ENCODE measurements at regions not wholly inside any gene's neighbourhood (a gene's known extent, or its start where the extent isn't known, plus 50 kb on each side); places are given as distances from the start of the nearest gene placed in this dataset.
"Not testable (repeated sequence)": the region's sequence is repeated elsewhere in the genome, so short reads cannot be mapped to it uniquely, and the experiment has no call there.

- no peak overlapping the region for H3K4me3 ChIP-seq (ENCODE audit: low read depth in 1 of 2, low read length in 2 of 2)
- H3K27me3 ChIP-seq (ENCODE audit: control insufficient read depth in 1 of 2, insufficient read depth in 2 of 2, low read length in 2 of 2), result peaks cover 6 to 12% of the 10 kb centered on the region in 2 donors
- H3K36me3 ChIP-seq (ENCODE audit: control insufficient read depth in 1 of 2, insufficient read depth in 2 of 2, low read length in 2 of 2), result no peaks in the 10 kb centered on the region
- no peak overlapping the region for H3K9ac ChIP-seq (ENCODE audit: low read depth in 1 of 2, low read length in 2 of 2)
- H3K27ac ChIP-seq (ENCODE audit: low read depth, low read length), result no peak overlapping the region
- H3K4me1 ChIP-seq (ENCODE audit: control insufficient read depth in 1 of 2, insufficient read depth in 2 of 2, low read length in 2 of 2), result no peaks in the 10 kb centered on the region
- no peaks in the 10 kb centered on the region for H3K9me3 ChIP-seq (ENCODE audit: control insufficient read depth in 1 of 2, low read length in 2 of 2)
Observed at GRCh38 chr17:79560527-79560926, 50.3 kb downstream of the RBFOX3 start.

GRCh38 chr17:79559111-79559887, 51.6 kb downstream of the RBFOX3 start:
- Histone ChIP-seq H3K36me3 (ENCODE audit: control insufficient read depth in 1 of 2, insufficient read depth in 2 of 2, low read length in 2 of 2) (no peaks in the 10 kb centered on the region), H3K27me3 (ENCODE audit: control insufficient read depth in 1 of 2, insufficient read depth in 2 of 2, low read length in 2 of 2) (peaks cover 6 to 12% of the 10 kb centered on the region in 2 donors), H3K27ac (ENCODE audit: low read depth, low read length) (no peak overlapping the region), H3K9me3 (ENCODE audit: control insufficient read depth in 1 of 2, low read length in 2 of 2) (no peaks in the 10 kb centered on the region), H3K4me1 (ENCODE audit: control insufficient read depth in 1 of 2, insufficient read depth in 2 of 2, low read length in 2 of 2) (no peaks in the 10 kb centered on the region), H3K9ac (ENCODE audit: low read depth in 1 of 2, low read length in 2 of 2) (no peak overlapping the region), H3K4me3 (ENCODE audit: low read depth in 1 of 2, low read length in 2 of 2) (no peak overlapping the region)

GRCh38 chr17:79558091-79558900, 52.6 kb downstream of the RBFOX3 start:
- H3K9me3 ChIP-seq (ENCODE audit: control insufficient read depth in 1 of 2, low read length in 2 of 2), result no peaks in the 10 kb centered on the region
- peaks cover 3 to 12% of the 10 kb centered on the region in 2 donors for H3K27me3 ChIP-seq (ENCODE audit: control insufficient read depth in 1 of 2, insufficient read depth in 2 of 2, low read length in 2 of 2)
- H3K4me3 ChIP-seq (ENCODE audit: low read depth in 1 of 2, low read length in 2 of 2), result no peak overlapping the region
- H3K9ac ChIP-seq (ENCODE audit: low read depth in 1 of 2, low read length in 2 of 2), result no peak overlapping the region
- no peaks in the 10 kb centered on the region for H3K36me3 ChIP-seq (ENCODE audit: control insufficient read depth in 1 of 2, insufficient read depth in 2 of 2, low read length in 2 of 2)
- H3K27ac ChIP-seq (ENCODE audit: low read depth, low read length), result no peak overlapping the region
- H3K4me1 ChIP-seq (ENCODE audit: control insufficient read depth in 1 of 2, insufficient read depth in 2 of 2, low read length in 2 of 2), result no peaks in the 10 kb centered on the region

- Histone ChIP-seq H3K9ac (ENCODE audit: low read depth in 1 of 2, low read length in 2 of 2) (no peak overlapping the region), H3K27me3 (ENCODE audit: control insufficient read depth in 1 of 2, insufficient read depth in 2 of 2, low read length in 2 of 2) (peaks cover 0 to 12% of the 10 kb centered on the region in 2 donors), H3K4me3 (ENCODE audit: low read depth in 1 of 2, low read length in 2 of 2) (no peak overlapping the region), H3K27ac (ENCODE audit: low read depth, low read length) (no peak overlapping the region), H3K36me3 (ENCODE audit: control insufficient read depth in 1 of 2, insufficient read depth in 2 of 2, low read length in 2 of 2) (no peaks in the 10 kb centered on the region), H3K4me1 (ENCODE audit: control insufficient read depth in 1 of 2, insufficient read depth in 2 of 2, low read length in 2 of 2) (no peaks in the 10 kb centered on the region), H3K9me3 (ENCODE audit: control insufficient read depth in 1 of 2, low read length in 2 of 2) (no peaks in the 10 kb centered on the region)
Observed at GRCh38 chr17:79557276-79558090, 53.4 kb downstream of the RBFOX3 start.

GRCh38 chr17:79556271-79556670, 54.6 kb downstream of the RBFOX3 start:
- Histone ChIP-seq H3K36me3 (ENCODE audit: control insufficient read depth in 1 of 2, insufficient read depth in 2 of 2, low read length in 2 of 2) (no peaks in the 10 kb centered on the region), H3K27ac (ENCODE audit: low read depth, low read length) (no peak overlapping the region), H3K27me3 (ENCODE audit: control insufficient read depth in 1 of 2, insufficient read depth in 2 of 2, low read length in 2 of 2) (peaks cover 0 to 12% of the 10 kb centered on the region in 2 donors), H3K4me1 (ENCODE audit: control insufficient read depth in 1 of 2, insufficient read depth in 2 of 2, low read length in 2 of 2) (no peaks in the 10 kb centered on the region), H3K4me3 (ENCODE audit: low read depth in 1 of 2, low read length in 2 of 2) (no peak overlapping the region), H3K9ac (ENCODE audit: low read depth in 1 of 2, low read length in 2 of 2) (no peak overlapping the region), H3K9me3 (ENCODE audit: control insufficient read depth in 1 of 2, low read length in 2 of 2) (no peaks in the 10 kb centered on the region)

- Histone ChIP-seq H3K9ac (ENCODE audit: low read depth in 1 of 2, low read length in 2 of 2) (no peak overlapping the region), H3K4me1 (ENCODE audit: control insufficient read depth in 1 of 2, insufficient read depth in 2 of 2, low read length in 2 of 2) (no peaks in the 10 kb centered on the region), H3K27ac (ENCODE audit: low read depth, low read length) (no peak overlapping the region), H3K4me3 (ENCODE audit: low read depth in 1 of 2, low read length in 2 of 2) (no peak overlapping the region), H3K9me3 (ENCODE audit: control insufficient read depth in 1 of 2, low read length in 2 of 2) (no peaks in the 10 kb centered on the region), H3K36me3 (ENCODE audit: control insufficient read depth in 1 of 2, insufficient read depth in 2 of 2, low read length in 2 of 2) (no peaks in the 10 kb centered on the region), H3K27me3 (ENCODE audit: control insufficient read depth in 1 of 2, insufficient read depth in 2 of 2, low read length in 2 of 2) (peaks cover 0 to 12% of the 10 kb centered on the region in 2 donors)
Observed at GRCh38 chr17:79555543-79555942, 55.3 kb downstream of the RBFOX3 start.

GRCh38 chr17:79554346-79554745, 56.5 kb downstream of the RBFOX3 start:
- peaks cover 0 to 12% of the 10 kb centered on the region in 2 donors for H3K27me3 ChIP-seq (ENCODE audit: control insufficient read depth in 1 of 2, insufficient read depth in 2 of 2, low read length in 2 of 2)
- not testable (repeated sequence) for H3K9ac ChIP-seq (ENCODE audit: low read depth in 1 of 2, low read length in 2 of 2); H3K9me3 ChIP-seq (ENCODE audit: control insufficient read depth in 1 of 2, low read length in 2 of 2); H3K4me3 ChIP-seq (ENCODE audit: low read depth in 1 of 2, low read length in 2 of 2); H3K4me1 ChIP-seq (ENCODE audit: control insufficient read depth in 1 of 2, insufficient read depth in 2 of 2, low read length in 2 of 2); H3K27ac ChIP-seq (ENCODE audit: low read depth, low read length); H3K36me3 ChIP-seq (ENCODE audit: control insufficient read depth in 1 of 2, insufficient read depth in 2 of 2, low read length in 2 of 2)

- H3K9ac ChIP-seq (ENCODE audit: low read depth in 1 of 2, low read length in 2 of 2), result no peak overlapping the region
- no peak overlapping the region for H3K27ac ChIP-seq (ENCODE audit: low read depth, low read length)
- no peaks in the 10 kb centered on the region for H3K9me3 ChIP-seq (ENCODE audit: control insufficient read depth in 1 of 2, low read length in 2 of 2)
- H3K36me3 ChIP-seq (ENCODE audit: control insufficient read depth in 1 of 2, insufficient read depth in 2 of 2, low read length in 2 of 2), result no peaks in the 10 kb centered on the region
- peaks cover 0 to 4% of the 10 kb centered on the region in 2 donors for H3K27me3 ChIP-seq (ENCODE audit: control insufficient read depth in 1 of 2, insufficient read depth in 2 of 2, low read length in 2 of 2)
- no peak overlapping the region for H3K4me3 ChIP-seq (ENCODE audit: low read depth in 1 of 2, low read length in 2 of 2)
- H3K4me1 ChIP-seq (ENCODE audit: control insufficient read depth in 1 of 2, insufficient read depth in 2 of 2, low read length in 2 of 2), result no peaks in the 10 kb centered on the region
Observed at GRCh38 chr17:79552824-79553223, 58.0 kb downstream of the RBFOX3 start.

GRCh38 chr17:79552405-79552804, 58.4 kb downstream of the RBFOX3 start:
- Histone ChIP-seq H3K4me3 (ENCODE audit: low read depth in 1 of 2, low read length in 2 of 2) (no peak overlapping the region), H3K36me3 (ENCODE audit: control insufficient read depth in 1 of 2, insufficient read depth in 2 of 2, low read length in 2 of 2) (no peaks in the 10 kb centered on the region), H3K27me3 (ENCODE audit: control insufficient read depth in 1 of 2, insufficient read depth in 2 of 2, low read length in 2 of 2) (peaks cover 0 to 2% of the 10 kb centered on the region in 2 donors), H3K9me3 (ENCODE audit: control insufficient read depth in 1 of 2, low read length in 2 of 2) (no peaks in the 10 kb centered on the region), H3K4me1 (ENCODE audit: control insufficient read depth in 1 of 2, insufficient read depth in 2 of 2, low read length in 2 of 2) (no peaks in the 10 kb centered on the region), H3K27ac (ENCODE audit: low read depth, low read length) (no peak overlapping the region), H3K9ac (ENCODE audit: low read depth in 1 of 2, low read length in 2 of 2) (no peak overlapping the region)

All from duodenal mucosa (tissue), 2 donors.